Activated naive CD4-positive, alpha-beta T cell treated with anti-CD3 and anti-CD28 coated beads, Interleukin-2, amount 50 U/mL, for 72 hours (primary cell): ENCODE measurements at regions not wholly inside any gene's neighbourhood (a gene's known extent, or its start where the extent isn't known, plus 50 kb on each side); places are given as distances from the start of the nearest gene placed in this dataset.
A peak's percentile ranks its signal among the peaks of the same experiment; 100 is the strongest.

Source experiments
- ATAC-seq, 2 donors: fragments of 150-1000 bp; cut with Tn5 transposase; 2 replicates each; pipeline ENCODE4 v1.10.0; 2021; ENCODE audit warnings: mild to moderate bottlenecking in 2 of 2, moderate library complexity in 2 of 2
- DNase-seq, 2 donors: peaks; one replicate each; pipeline ENCODE4 v3.0.0; 2021 to 2022; ENCODE audit warnings: low spot score in 2 of 2
- H3K27ac Mint-ChIP-seq, 2 donors: one replicate each; pipeline ENCODE4 v1.8.0; 2022; ENCODE audit warnings: mild to moderate bottlenecking in 2 of 2, mixed read lengths in 2 of 2
- H3K36me3 Mint-ChIP-seq, 2 donors: one replicate each; pipeline ENCODE4 v1.8.0; 2022; ENCODE audit warnings: mixed read lengths in 2 of 2
- H3K9me3 Mint-ChIP-seq, 2 donors: one replicate each; pipeline ENCODE4 v1.8.0; 2022; ENCODE audit warnings: mixed read lengths in 2 of 2

DNA sequence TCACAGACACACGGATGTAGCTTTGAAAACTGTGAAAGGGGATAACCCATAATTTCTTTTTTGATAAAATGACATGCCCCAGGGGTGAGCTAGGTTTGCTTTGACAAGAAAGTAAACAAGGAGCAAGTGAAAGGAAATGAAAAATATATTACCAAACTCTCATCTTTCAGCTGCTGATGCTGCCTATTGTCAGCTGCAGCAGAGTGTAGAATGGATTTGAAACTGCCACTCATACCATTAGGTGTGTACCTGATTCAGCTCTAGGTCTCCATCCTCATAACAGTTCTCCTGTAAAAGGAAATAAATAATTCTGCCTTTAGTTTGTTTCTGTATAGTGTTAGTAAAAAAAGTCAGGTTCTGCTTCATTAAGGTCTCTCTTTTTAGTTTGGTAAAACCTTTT lies 415.1 kb upstream of the MARCKS start:
- Mint-ChIP-seq H3K9me3 (peaks cover 0 to 3% of the 10 kb centered on the region in 2 donors), H3K36me3 (no peaks in the 10 kb centered on the region), H3K27ac (no peak overlapping the region)
- no peak for DNase-seq
- no peak for ATAC-seq

- Mint-ChIP-seq H3K9me3 (peaks cover 0 to 3% of the 10 kb centered on the region in 2 donors), H3K36me3 (no peaks in the 10 kb centered on the region), H3K27ac (no peak overlapping the region)
- ATAC-seq (no peak), DNase-seq (no peak)
Observed at GRCh38 chr6:113445201-113445600, 411.9 kb upstream of the MARCKS start.

DNA sequence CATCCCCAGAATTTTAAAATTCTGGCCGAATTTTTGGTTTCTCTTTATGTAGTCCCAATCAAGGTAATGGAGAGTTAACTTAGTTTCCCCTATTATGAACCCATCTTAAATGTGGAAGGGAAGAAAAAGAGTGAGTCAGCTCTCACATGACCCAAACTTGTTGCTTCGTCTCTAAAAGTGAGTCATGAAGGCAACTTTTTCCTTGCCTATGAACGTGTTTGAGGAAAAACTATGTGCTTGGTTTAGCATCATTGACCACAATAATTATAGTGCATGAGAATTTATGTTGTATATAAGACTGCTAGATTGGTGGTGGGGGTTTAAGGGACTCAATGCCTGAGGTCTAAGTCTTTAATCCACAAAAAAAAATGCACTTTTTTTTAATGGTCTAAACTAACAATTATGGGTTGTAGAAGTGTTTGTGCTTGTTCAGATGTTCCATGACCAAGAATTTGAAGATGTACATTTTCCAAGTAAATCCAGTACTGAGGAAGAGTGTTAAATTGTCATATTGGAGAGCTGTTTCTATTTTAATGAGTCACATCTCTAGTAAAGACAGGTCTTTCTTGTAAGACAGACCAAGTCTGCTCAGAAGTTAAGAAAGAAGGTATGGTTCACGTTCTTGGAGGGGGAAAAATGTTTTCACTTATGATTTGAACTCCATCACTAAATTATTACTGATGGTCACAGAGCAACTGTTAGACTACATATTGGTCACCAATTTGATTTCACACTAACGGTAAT lies 409.9 kb upstream of the MARCKS start:
- Mint-ChIP-seq H3K27ac (no peak overlapping the region), H3K36me3 (no peaks in the 10 kb centered on the region), H3K9me3 (no peaks in the 10 kb centered on the region)
- no peak for DNase-seq
- ATAC-seq, result peak in 1 of 2 donors; percentile 56

GRCh38 chr6:113449051-113449450 lies 408.1 kb upstream of the MARCKS start:
- DNase-seq, result no peak
- no peak overlapping the region for H3K27ac Mint-ChIP-seq
- H3K36me3 Mint-ChIP-seq, result no peaks in the 10 kb centered on the region
- H3K9me3 Mint-ChIP-seq, result peaks cover 3 to 6% of the 10 kb centered on the region in 2 donors
- ATAC-seq, result peak in 1 of 2 donors; percentile 37

DNA sequence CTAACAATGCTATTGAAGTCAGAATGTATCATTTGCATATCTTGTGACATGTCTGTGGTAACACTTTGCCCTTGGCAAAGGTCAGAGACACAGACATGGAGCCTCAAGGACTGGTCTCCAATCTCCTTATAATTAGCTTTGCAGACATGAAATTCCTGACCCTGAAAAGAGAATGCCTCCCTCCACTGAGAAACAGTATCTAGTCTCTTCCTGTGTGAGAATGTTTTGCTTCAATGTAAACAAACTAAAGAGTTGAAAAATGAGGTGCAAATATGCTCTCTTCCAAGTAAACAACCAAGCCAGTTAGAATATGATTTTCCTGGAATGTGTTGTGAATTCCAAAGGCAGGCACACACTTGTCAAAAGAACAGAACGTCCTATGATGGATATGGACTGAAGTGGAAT lies 407.1 kb upstream of the MARCKS start:
- Mint-ChIP-seq H3K27ac (no peak overlapping the region), H3K36me3 (no peaks in the 10 kb centered on the region), H3K9me3 (peaks cover 3 to 8% of the 10 kb centered on the region in 2 donors)
- ATAC-seq (no peak), DNase-seq (no peak)

DNA sequence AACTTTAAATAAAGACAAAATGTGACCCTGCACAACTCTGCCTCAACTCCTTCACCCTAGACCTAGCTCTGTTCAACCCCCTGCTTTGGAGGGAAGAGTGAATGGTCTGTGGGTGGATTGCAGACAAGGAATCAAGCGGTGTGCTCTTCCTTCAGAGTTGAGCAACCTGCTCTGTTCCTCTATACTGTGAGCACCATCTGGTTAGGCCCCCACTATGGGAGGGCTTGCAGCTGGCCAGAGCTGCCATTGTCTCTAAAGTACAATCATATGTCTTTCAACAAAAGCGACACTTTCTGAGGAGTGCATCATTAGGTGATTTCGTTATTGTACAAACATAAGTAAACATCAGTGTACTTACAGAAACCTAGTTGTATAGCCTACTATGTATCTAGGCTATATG lies 406.1 kb upstream of the MARCKS start:
- no peak for ATAC-seq
- DNase-seq, result no peak
- peaks cover 6 to 8% of the 10 kb centered on the region in 2 donors for H3K9me3 Mint-ChIP-seq
- no peaks in the 10 kb centered on the region for H3K36me3 Mint-ChIP-seq
- no peak overlapping the region for H3K27ac Mint-ChIP-seq

DNA sequence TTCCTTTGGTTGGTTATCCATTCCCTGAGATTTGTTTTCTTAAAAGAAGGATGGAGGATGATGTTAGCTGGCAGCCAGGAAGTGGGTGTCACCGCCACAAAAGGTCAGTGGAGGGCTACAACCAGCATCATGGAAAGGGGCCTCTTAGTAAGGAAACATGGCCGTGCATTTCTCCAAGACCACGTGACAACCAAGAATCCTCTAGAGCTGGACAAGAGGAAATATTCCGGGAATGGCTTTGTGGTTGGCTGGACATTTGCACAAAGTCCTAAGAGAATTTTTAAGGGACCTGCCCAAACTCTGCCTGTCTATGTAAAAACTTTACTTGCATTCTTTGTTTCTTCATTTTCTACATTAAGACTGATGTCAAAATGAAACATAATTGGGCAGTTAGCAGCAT lies 399.9 kb upstream of the MARCKS start:
- DNase-seq, result no peak
- peaks cover 6 to 8% of the 10 kb centered on the region in 2 donors for H3K9me3 Mint-ChIP-seq
- H3K36me3 Mint-ChIP-seq, result no peaks in the 10 kb centered on the region
- H3K27ac Mint-ChIP-seq, result no peak overlapping the region
- ATAC-seq, result no peak

GRCh38 chr6:113457751-113458150 lies 399.4 kb upstream of the MARCKS start:
- no peak for DNase-seq
- H3K9me3 Mint-ChIP-seq, result peaks cover 6 to 8% of the 10 kb centered on the region in 2 donors
- no peaks in the 10 kb centered on the region for H3K36me3 Mint-ChIP-seq
- no peak overlapping the region for H3K27ac Mint-ChIP-seq
- no peak for ATAC-seq

DNA sequence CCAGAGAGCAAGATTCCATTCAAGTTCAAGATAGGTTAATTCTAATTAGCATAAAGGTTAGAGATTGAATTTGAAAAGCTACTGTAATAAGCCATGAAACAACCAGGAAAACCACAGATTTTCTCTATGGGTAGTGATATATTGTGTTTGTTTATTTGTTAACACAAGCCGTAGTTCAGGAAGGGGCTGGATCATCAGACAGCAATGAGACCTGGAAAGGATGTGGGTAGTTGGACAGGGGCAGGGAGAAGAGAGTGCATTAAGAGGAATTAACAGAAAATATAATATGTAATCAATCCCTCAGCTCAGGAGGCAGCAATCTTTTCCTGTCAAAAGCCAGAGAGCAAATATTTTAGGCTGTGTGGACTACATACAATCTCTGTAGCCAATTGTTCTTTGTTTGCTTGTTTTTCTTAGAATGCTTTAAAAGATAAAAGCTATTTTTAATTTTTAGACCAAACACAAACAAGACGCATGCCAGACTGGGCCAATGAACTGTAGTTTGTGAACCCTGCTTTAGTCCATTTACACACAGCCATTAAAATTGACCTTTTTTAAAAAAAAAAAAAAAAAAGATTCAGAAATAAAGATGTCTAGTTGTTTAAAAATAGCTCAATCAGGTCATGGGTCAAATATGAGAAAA lies 398.7 kb upstream of the MARCKS start:
- no peak overlapping the region for H3K27ac Mint-ChIP-seq
- H3K36me3 Mint-ChIP-seq, result no peaks in the 10 kb centered on the region
- no peak for ATAC-seq
- peaks cover 6 to 8% of the 10 kb centered on the region in 2 donors for H3K9me3 Mint-ChIP-seq
- DNase-seq, result no peak

GRCh38 chr6:113461153-113461932 lies 395.8 kb upstream of the MARCKS start:
- Mint-ChIP-seq H3K9me3 (no peaks in the 10 kb centered on the region), H3K27ac (no peak overlapping the region), H3K36me3 (no peaks in the 10 kb centered on the region)
- no peak for DNase-seq
- ATAC-seq, result no peak

DNA sequence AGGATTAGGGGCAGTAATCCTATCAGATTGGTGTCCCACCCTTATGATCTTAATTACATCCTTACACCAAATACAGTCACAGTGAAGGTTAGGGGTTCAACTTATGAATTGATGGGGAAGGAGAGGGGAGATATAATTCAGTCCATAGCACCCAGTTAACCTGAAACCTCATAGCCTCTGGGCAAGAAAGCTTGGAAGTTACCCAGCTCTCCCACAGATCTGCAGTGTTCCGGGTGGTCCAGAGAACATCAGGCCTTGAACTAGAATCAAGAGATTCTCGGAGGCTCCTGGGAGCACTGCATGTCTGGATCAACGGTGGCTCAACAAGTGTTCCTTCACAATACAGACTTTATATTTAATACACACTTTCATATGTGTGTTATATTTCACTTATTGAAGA lies 392.6 kb upstream of the MARCKS start:
- DNase-seq (no peak), ATAC-seq (no peak)
- H3K27ac Mint-ChIP-seq, result no peak overlapping the region
- no peaks in the 10 kb centered on the region for H3K9me3 Mint-ChIP-seq
- no peaks in the 10 kb centered on the region for H3K36me3 Mint-ChIP-seq

- DNase-seq (no peak), ATAC-seq (no peak)
- Mint-ChIP-seq H3K27ac (no peak overlapping the region), H3K36me3 (no peaks in the 10 kb centered on the region), H3K9me3 (no peaks in the 10 kb centered on the region)
Observed at GRCh38 chr6:113464960-113465359, 392.2 kb upstream of the MARCKS start.

- Mint-ChIP-seq H3K9me3 (no peaks in the 10 kb centered on the region), H3K36me3 (no peaks in the 10 kb centered on the region), H3K27ac (no peak overlapping the region)
- DNase-seq (no peak), ATAC-seq (no peak)
Observed at GRCh38 chr6:113466526-113466925, 390.6 kb upstream of the MARCKS start.

- Mint-ChIP-seq H3K27ac (no peak overlapping the region), H3K9me3 (peaks cover 6 to 16% of the 10 kb centered on the region in 2 donors)
Observed at GRCh38 chr6:113475392-113475791, 381.8 kb upstream of the MARCKS start.

DNA sequence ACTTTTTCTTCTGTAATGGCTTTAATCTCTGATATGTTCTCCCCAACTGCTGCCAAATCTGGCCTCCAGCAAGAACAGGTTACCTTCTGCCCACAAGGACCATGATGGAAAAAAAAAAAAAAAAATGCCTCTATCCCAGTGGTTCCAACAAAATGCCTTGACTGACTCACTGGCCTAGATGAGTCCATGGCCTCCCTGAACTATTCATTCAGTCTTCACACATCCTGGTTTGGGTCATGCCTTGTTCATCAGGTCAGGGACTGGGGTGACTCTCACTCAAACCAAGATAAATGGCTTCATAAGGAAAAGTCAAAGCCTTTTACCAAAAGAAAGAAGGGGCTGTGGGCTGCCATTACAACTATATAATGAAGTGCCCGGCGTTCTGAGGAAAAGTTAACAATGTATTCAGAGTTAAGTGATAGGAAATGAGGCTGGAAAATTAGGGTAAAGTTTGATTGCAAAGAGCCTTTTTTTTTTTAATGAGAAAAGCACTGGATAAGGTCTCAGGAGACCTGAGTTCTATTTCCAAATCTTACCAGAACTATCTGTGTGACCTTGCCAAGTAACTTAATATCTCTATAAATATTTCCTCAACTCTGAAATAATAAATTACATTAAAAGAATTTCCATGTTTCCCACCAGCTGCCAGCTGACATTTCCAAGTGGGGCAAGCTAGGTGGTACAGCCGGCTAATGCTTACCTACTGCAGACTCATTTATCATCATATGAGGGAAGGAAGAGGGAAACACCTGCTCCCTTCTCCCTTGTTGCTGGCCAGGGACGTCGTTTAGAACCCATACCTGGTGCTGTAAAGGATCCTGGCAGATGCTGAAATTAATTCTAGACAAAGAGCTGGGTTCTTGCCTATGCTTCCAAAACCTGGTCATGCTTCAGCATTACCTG lies 380.0 kb upstream of the MARCKS start:
- ATAC-seq, result no peak
- Mint-ChIP-seq H3K9me3 (peaks cover 5 to 16% of the 10 kb centered on the region in 2 donors), H3K27ac (no peak overlapping the region), H3K36me3 (peaks cover 0 to 4% of the 10 kb centered on the region in 2 donors)
- no peak for DNase-seq

More at GRCh38 chr6:113475392-113475791, 381.8 kb upstream of the MARCKS start:
- no peak for DNase-seq
- no peak for ATAC-seq
- peaks cover 0 to 4% of the 10 kb centered on the region in 2 donors for H3K36me3 Mint-ChIP-seq

DNA sequence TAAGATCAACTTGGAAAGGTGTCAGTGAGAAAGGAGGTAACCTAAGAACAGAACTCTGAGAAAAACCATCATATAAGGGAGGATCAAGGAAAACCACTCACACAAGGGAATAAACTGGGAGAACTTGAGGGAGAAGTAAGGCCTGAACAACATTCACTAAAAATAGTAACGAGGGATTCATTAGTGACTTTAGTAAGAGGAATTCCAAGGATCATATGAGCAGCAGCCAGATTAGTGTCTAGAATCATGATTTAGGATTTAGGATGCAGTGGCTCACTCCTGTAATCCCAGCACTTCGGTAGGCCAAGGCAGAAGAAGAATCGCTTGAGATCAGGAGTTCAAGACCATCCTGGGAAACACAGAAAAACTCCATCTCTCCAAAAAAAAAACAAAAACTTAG lies 376.5 kb upstream of the MARCKS start:
- ATAC-seq, result no peak

More for the DNA sequence above, 376.5 kb upstream of the MARCKS start:
- Mint-ChIP-seq H3K9me3 (peaks cover 0 to 3% of the 10 kb centered on the region in 2 donors), H3K27ac (no peak overlapping the region), H3K36me3 (no peaks in the 10 kb centered on the region)
- no peak for DNase-seq
